ENCODE measurements at regions not wholly inside any gene's neighbourhood (a gene's known extent, or its start where the extent isn't known, plus 50 kb on each side); places are given as distances from the start of the nearest gene placed in this dataset.

DNA sequence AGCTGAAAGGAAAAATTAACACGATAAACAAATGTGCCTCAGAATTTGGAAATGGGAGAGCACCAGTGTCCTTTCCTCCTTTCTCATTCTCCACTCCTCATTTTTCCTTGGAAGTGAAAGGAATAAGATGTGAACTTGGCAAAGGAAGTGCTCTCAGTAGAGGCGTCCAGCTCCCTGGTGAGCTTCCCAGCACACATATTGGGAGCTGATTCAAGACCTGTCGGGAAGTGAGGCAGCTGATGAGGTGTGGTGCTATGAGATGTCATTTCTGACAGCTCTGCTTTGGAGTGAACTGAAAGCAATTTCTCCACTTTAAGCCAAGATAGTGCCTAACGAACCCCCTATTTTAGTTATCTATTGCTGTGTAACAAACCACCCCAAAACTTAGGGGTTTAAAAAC, 238.5 kb upstream of the IRX3 start:
- Histone ChIP-seq H3K27ac (no peak overlapping the region), H3K4me1 (no peaks in the 10 kb centered on the region), H3K9me3 (no peaks in the 10 kb centered on the region), H3K4me3 (no peak overlapping the region), H3K27me3 (no peaks in the 10 kb centered on the region), H3K36me3 (no peaks in the 10 kb centered on the region)
- FAIRE-seq (no peak), ATAC-seq (no peak), DNase-seq (no peak)
- intact Hi-C loops (cut with DNase I) = no loop called here
- 59 to 62% methylated on average over 4 of the region's 4 CpGs for WGBS, 2 donors
- TF ChIP-seq, protein P1, sequence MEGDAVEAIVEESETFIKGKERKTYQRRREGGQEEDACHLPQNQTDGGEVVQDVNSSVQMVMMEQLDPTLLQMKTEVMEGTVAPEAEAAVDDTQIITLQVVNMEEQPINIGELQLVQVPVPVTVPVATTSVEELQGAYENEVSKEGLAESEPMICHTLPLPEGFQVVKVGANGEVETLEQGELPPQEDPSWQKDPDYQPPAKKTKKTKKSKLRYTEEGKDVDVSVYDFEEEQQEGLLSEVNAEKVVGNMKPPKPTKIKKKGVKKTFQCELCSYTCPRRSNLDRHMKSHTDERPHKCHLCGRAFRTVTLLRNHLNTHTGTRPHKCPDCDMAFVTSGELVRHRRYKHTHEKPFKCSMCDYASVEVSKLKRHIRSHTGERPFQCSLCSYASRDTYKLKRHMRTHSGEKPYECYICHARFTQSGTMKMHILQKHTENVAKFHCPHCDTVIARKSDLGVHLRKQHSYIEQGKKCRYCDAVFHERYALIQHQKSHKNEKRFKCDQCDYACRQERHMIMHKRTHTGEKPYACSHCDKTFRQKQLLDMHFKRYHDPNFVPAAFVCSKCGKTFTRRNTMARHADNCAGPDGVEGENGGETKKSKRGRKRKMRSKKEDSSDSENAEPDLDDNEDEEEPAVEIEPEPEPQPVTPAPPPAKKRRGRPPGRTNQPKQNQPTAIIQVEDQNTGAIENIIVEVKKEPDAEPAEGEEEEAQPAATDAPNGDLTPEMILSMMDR (IDR thresholded peaks at IDR 0.05) = no peak

GRCh38 chr16:54522584-54522983, 236.0 kb upstream of the IRX3 start:
- DNase-seq (no peak), ATAC-seq (no peak), FAIRE-seq (no peak)
- Histone ChIP-seq H3K9me3 (no peaks in the 10 kb centered on the region), H3K27me3 (no peaks in the 10 kb centered on the region), H3K4me1 (no peaks in the 10 kb centered on the region), H3K4me3 (no peak overlapping the region), H3K27ac (no peak overlapping the region), H3K36me3 (no peaks in the 10 kb centered on the region)
- TF ChIP-seq, protein P1 (IDR thresholded peaks at IDR 0.05) = no peak
- intact Hi-C loops (cut with DNase I) = no loop called here
- 73 to 76% methylated on average over 5 of the region's 5 CpGs for WGBS, 2 donors

GRCh38 chr16:54521327-54521726, 234.7 kb upstream of the IRX3 start:
- ATAC-seq = no peak
- WGBS, 2 donors = 57 to 69% methylated on average over 2 of the region's 2 CpGs
- intact Hi-C loops (cut with DNase I) = no loop called here
- Histone ChIP-seq H3K4me3 (no peak overlapping the region), H3K36me3 (no peaks in the 10 kb centered on the region), H3K27me3 (no peaks in the 10 kb centered on the region), H3K9me3 (no peaks in the 10 kb centered on the region), H3K27ac (no peak overlapping the region), H3K4me1 (no peaks in the 10 kb centered on the region)
- FAIRE-seq = no peak
- DNase-seq = no peak
- TF ChIP-seq, protein P1 (IDR thresholded peaks at IDR 0.05) = no peak

- no peaks in the 10 kb centered on the region for H3K27me3 ChIP-seq
- intact Hi-C loops (cut with DNase I) = no loop called here
- WGBS, 2 donors = 48 to 59% methylated on average over 4 of the region's 4 CpGs
- ATAC-seq = no peak
- H3K27ac ChIP-seq = no peak overlapping the region
- TF ChIP-seq, protein P1 (IDR thresholded peaks at IDR 0.05) = no peak
- H3K4me3 ChIP-seq = no peak overlapping the region
- FAIRE-seq = no peak
- H3K9me3 ChIP-seq = no peaks in the 10 kb centered on the region
- DNase-seq = no peak
- no peaks in the 10 kb centered on the region for H3K4me1 ChIP-seq
- H3K36me3 ChIP-seq = no peaks in the 10 kb centered on the region
Measured at GRCh38 chr16:54519161-54519695, 232.6 kb upstream of the IRX3 start.

- FAIRE-seq = no peak
- intact Hi-C loops (cut with DNase I) = no loop called here
- WGBS, 2 donors = 43 to 51% methylated on average over 6 of the region's 6 CpGs
Measured at GRCh38 chr16:54517181-54517580, 230.6 kb upstream of the IRX3 start.

More at GRCh38 chr16:54517181-54517580, 230.6 kb upstream of the IRX3 start:
- Histone ChIP-seq H3K4me1 (no peaks in the 10 kb centered on the region), H3K36me3 (no peaks in the 10 kb centered on the region), H3K27me3 (no peaks in the 10 kb centered on the region), H3K9me3 (no peaks in the 10 kb centered on the region), H3K4me3 (no peak overlapping the region), H3K27ac (no peak overlapping the region)
- TF ChIP-seq, protein P1 (IDR thresholded peaks at IDR 0.05) = no peak
- no peak for ATAC-seq
- DNase-seq = no peak
